HEK293 (cell line): ENCODE measurements at regions not wholly inside any gene's neighbourhood (a gene's known extent, or its start where the extent isn't known, plus 50 kb on each side); places are given as distances from the start of the nearest gene placed in this dataset.

Experiments used
- ZBTB7A ChIP-seq: fragments of 450-650 bp; formaldehyde crosslinking; IDR thresholded peaks from 2 replicates; pipeline ENCODE4 v1.5.1; 2016; ENCODE audit warnings: low read depth, missing biosample characterization, missing genetic modification characterization
- ZNF274 ChIP-seq, 2 experiments: fragments of 200-500 bp in 1 of 2; fragments of 450-650 bp in 1 of 2; sonication (Bioruptor generic) in 1 of 2; formaldehyde crosslinking in 1 of 2; IDR thresholded peaks; 2 replicates each; pipeline versions ENCODE4 v1.5.1 to v1.6.1; 2014 to 2016; ENCODE audit warnings: borderline replicate concordance in 1 of 2, inconsistent platforms in 1 of 2, low read length in 1 of 2, missing biosample characterization in 1 of 2, missing genetic modification characterization in 1 of 2
- TF ChIP-seq, protein P1 (sequence below): fragments of 450-650 bp; formaldehyde crosslinking; IDR thresholded peaks from 2 replicates; pipeline ENCODE4 v1.5.1; 2016; ENCODE audit warnings: missing biosample characterization, missing genetic modification characterization
- TF ChIP-seq, protein P2 (sequence below): fragments of 450-650 bp; formaldehyde crosslinking; IDR thresholded peaks from 2 replicates; pipeline ENCODE4 v1.5.1; 2016; ENCODE audit warnings: missing biosample characterization, missing genetic modification characterization

GRCh38 chr9:87063871-87064270 is 116.6 kb upstream of the GAS1 start:
- no peak for TF ChIP-seq ZNF274 (IDR thresholded peaks at IDR 0.05; ENCODE audit: low read length)
- no peak for TF ChIP-seq ZNF274 (tag by site-specific recombination; IDR thresholded peaks at IDR 0.05; ENCODE audit: borderline replicate concordance)
- TF ChIP-seq ZBTB7A = no peak
- TF ChIP-seq, protein P1, sequence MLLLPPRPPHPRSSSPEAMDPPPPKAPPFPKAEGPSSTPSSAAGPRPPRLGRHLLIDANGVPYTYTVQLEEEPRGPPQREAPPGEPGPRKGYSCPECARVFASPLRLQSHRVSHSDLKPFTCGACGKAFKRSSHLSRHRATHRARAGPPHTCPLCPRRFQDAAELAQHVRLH (tag by site-specific recombination) = no peak
- TF ChIP-seq, protein P2, sequence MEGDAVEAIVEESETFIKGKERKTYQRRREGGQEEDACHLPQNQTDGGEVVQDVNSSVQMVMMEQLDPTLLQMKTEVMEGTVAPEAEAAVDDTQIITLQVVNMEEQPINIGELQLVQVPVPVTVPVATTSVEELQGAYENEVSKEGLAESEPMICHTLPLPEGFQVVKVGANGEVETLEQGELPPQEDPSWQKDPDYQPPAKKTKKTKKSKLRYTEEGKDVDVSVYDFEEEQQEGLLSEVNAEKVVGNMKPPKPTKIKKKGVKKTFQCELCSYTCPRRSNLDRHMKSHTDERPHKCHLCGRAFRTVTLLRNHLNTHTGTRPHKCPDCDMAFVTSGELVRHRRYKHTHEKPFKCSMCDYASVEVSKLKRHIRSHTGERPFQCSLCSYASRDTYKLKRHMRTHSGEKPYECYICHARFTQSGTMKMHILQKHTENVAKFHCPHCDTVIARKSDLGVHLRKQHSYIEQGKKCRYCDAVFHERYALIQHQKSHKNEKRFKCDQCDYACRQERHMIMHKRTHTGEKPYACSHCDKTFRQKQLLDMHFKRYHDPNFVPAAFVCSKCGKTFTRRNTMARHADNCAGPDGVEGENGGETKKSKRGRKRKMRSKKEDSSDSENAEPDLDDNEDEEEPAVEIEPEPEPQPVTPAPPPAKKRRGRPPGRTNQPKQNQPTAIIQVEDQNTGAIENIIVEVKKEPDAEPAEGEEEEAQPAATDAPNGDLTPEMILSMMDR = no peak
